HG03045 (cell line): ENCODE measurements at regions not wholly inside any gene's neighbourhood (a gene's known extent, or its start where the extent isn't known, plus 50 kb on each side); places are given as distances from the start of the nearest gene placed in this dataset.

ENCODE experiments used
- ATAC-seq: cut with Tn5 transposase; IDR thresholded peaks from one replicate; pipeline ENCODE4 v1.9.1; 2021; ENCODE audit warnings: mild to moderate bottlenecking, moderate library complexity; ENCODE audit not compliant: unreplicated experiment

DNA sequence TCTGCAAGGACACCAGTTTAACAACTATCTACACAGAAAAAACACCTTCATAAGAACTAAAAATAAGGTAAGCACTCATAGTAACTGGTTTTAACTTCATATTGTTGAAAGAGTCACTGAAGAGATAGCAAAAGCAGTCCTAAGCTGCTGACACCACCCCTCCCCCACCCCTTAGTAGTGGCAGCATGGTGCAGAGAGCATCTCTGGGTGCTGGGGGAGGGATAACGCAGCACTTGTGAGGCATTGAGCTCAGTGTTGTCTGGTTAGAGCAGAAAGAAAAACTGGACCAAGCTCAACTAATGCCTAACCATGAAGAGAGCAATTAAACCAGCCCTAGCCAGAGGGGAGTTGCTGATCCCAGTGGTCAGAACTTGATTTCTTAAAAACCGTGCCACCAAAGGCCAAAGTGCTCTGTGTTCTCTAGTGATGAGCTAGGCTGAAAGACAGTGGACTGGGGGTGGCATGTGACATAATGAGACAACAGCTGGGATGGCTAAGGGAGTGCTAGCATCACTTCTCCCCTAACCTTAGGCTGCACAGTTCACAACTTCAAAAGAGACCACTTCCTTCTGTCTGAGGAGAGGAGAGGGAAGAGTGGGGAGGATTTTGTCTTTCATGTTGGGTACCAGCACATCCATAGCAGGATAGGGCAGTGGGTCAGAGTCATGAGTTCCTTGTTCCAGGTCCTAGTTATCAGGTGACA lies 669.3 kb downstream of the PDHA2 start:
- no peak for ATAC-seq

DNA sequence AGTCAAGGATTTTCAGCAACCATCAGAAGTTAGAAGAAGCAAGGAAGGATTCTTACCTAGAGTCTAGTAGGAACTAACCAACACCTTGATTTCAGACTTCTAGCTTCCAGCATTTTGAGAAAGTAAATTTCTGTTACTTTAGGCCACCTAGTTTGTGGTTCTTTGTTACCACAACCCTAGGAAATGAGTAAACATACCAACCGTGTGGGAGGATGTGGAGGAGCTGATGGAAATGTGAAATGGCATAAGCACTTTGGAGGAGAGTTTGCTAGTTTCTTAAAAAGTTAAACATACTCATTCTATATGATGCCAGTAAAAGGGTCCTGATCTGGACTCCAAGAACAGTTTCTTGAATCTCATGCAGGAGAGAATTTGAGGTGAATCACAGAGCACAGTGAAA lies 679.4 kb downstream of the PDHA2 start:
- no peak for ATAC-seq

- ATAC-seq = no peak
These were observed 681.2 kb downstream of the PDHA2 start for GRCh38 chr4:96521046-96521536.

- no peak for ATAC-seq
These were observed 683.7 kb downstream of the PDHA2 start for GRCh38 chr4:96523611-96524010.

DNA sequence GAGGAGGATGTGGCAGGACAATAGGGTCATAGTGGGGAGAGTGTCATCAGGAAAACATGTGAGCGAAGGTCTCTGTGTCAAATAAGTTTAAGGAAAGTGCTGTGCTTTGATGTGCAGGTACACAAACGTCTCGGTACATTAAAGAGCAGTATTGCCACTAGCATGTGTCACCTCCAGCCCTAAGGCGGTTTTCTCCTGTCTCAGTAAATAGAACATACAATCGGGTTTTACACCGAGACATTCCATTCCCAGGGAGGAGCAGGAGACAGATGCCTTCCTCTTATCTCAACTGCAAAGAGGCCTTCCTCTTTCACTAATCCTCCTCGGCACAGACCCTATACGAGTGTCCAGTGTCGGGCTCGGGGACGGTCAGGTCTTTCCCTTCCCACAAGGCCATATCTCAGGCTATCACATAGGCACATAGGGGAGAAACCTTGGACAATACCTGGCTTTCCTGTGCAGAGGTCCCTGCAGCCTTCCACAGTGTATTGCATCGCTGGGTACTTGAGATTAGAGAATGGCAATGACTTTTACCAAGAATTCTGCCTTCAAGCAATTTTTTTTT lies 684.5 kb downstream of the PDHA2 start:
- ATAC-seq = no peak

GRCh38 chr4:96525898-96526297 lies 686.0 kb downstream of the PDHA2 start:
- ATAC-seq = no peak

DNA sequence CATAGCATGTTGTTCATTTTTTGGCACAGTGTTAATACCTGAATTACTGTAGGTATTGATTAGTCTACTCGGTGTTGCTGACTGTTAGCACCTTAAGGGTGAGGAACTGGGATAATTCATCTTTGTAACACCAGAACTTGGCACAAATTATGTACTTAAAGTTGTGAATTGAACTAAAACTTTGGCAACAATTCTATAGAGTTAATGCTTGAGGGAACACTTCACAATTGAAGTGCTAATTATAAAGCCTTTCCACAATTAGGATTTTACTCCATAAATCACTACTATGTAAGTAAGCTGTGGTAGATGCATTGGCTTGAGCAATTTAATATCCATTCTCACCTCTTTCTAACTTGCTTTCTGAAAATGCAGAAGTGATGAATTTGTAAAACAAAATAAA lies 686.7 kb downstream of the PDHA2 start:
- ATAC-seq = no peak

GRCh38 chr4:96531836-96532235 lies 691.9 kb downstream of the PDHA2 start:
- no peak for ATAC-seq

GRCh38 chr4:96543346-96543745 lies 703.5 kb downstream of the PDHA2 start:
- no peak for ATAC-seq

DNA sequence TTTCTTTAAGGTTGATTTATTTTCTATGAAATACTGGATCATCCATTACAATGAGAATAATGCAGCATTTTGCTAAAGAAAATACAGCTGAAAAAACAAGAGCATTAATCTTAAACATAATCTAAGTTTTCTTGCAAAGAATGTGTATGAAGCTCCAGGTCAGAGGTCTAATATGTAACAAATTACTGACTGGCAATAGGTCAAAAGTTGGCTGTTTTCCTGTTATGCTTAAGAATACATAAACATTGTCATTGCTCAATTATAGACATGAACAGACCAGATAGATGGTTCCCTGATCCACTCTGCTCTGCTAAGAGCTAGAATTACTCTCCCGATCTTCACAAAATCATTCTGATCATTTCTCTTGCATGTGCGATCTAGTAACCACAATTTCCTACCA lies 718.6 kb downstream of the PDHA2 start:
- ATAC-seq = no peak

GRCh38 chr4:96566755-96567154 lies 726.9 kb downstream of the PDHA2 start:
- no peak for ATAC-seq

GRCh38 chr4:96585304-96585703 lies 745.4 kb downstream of the PDHA2 start:
- no peak for ATAC-seq

GRCh38 chr4:96593422-96593821 lies 753.5 kb downstream of the PDHA2 start:
- ATAC-seq = no peak

DNA sequence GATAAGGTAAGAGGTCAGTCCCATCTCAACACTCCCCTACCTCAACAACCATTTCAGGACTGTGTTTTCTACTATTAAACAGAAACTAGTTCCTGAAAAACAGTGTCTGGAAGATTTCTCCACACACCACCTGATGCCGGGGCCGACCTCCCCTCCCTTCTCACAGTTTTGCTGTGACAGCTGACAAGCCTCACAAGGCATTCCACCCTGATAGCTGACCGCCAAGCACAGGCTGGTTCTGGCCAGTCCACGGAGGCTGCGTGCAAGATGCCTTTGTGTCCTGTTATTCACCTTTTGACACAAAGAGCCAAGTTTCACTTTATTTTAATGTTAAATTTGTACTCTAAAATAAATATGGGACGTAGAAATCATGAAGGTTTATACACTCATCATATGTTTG lies 758.6 kb downstream of the PDHA2 start:
- no peak for ATAC-seq

DNA sequence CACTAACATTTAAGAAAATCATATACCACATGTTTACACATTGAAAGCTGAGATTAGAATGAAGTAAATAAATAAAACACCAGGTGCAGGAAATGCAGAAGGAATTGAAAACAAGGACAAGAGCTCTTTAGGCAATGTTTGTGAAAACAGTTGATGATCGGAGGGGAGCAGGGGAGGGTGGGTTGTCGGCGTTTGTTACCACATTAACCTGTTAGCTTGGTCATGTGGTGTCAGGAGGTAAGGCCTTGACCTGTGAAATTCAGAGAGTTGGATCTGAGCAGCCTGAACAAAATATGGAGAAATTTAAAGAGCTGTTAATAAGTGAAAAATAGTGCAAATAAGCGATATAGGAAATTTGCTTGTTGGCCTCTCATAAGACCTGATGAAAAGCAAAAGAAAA lies 759.9 kb downstream of the PDHA2 start:
- ATAC-seq = no peak

DNA sequence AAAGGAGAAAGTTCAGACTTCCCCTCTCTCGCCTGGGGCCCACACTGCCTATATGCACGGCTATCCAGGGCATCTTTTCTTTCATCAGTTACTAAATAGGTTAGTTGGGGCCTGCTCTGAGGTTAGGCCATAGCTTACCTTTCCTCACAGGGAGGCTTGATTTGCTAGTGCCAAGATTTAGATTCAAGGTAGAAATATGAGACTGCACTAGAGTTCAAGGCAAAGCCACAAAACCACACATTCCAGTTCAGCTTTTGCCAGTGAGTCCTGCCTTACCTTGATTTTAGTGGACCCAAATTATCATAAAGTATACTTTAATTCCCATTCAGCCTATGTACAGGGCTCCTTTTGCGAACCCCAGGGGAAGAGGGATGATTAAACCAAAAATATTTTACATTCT lies 762.8 kb downstream of the PDHA2 start:
- no peak for ATAC-seq

GRCh38 chr4:96603641-96604040 lies 763.7 kb downstream of the PDHA2 start:
- no peak for ATAC-seq

- ATAC-seq = no peak
These were observed 766.6 kb downstream of the PDHA2 start for GRCh38 chr4:96606451-96606850.

DNA sequence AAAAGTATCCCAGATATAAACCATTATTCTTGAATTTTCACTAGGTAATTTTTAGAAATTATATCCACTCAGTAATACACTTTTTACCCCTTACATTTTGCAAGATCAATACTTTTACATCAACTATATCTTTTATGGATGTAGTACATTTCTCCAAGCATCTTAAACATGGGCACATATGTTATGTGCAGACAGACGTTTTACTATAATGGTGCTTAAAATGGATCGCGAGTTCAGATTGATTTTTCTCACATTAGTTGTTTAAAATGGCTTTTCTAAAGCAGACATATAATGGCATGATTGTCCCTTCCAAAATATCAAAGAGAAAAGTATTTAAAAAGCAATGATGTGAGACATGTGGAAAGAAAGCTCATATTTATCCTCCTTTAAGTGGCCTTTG lies 786.1 kb downstream of the PDHA2 start:
- ATAC-seq = no peak

DNA sequence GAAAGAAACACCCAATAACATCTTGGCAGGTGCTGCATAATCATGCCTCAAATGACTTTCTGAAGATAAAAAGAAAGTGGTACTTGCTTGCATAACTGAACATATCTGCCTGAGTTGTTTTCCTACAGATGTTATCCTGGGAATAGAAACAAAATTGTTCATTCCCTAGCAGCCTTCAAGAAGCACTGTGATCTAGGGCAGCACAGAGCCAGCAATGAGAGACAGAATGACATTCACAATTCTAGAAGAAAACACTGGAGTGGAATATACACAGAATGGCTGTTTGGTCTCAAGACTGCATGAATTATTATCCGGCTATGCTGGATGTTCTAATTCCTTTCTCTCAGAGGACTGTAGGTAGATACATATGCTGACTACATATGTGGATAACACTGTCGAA lies 790.9 kb downstream of the PDHA2 start:
- no peak for ATAC-seq

DNA sequence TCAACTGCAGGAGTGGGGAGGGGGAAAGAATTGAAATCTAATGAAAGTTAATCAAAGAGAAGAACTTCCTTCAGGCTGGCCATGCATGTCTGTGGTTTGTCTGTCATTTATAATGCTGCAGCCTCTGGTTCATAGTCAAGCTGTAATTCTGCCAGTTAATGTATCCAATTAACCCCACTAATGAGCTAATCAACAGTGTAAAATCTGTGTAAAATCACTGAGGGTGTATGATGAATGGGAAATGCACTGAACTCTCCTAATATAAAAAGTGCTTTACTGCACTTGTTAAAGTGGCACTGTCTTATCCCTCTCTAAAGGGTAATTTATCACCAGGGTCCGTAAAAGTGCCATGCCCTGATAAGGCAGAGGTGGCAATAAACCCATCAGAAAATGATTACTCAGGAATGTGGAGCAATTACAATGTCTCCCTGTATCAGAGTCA lies 798.1 kb downstream of the PDHA2 start:
- no peak for ATAC-seq

DNA sequence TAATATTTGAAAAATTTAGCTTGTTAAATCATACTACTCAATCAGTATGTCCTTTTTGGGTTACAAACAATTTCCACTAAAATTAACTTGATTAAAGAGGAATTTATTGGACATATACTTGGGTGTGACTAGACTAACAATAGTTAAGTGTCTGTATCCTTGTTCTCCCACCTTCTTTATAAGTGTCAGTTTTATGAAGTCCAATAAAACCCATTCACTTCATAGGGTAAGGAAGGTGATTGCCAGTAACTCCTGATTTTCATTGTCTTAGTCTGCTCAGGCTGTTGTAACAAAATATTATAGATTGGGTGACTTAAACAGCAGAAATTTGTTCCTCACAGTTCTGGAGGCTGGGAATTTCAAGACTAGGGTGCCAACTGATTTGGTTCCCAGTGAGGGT lies 800.0 kb downstream of the PDHA2 start:
- no peak for ATAC-seq

GRCh38 chr4:96642490-96642889 lies 802.6 kb downstream of the PDHA2 start:
- no peak for ATAC-seq
